HG03064 (cell line): ENCODE measurements at regions not wholly inside any gene's neighbourhood (a gene's known extent, or its start where the extent isn't known, plus 50 kb on each side); places are given as distances from the start of the nearest gene placed in this dataset.

Source experiments
- ATAC-seq: cut with Tn5 transposase; IDR thresholded peaks from one replicate; pipeline ENCODE4 v1.9.1; 2021; ENCODE audit warnings: low read depth; ENCODE audit not compliant: unreplicated experiment

- no peak for ATAC-seq
Observed at GRCh38 chr6:12575961-12576360, 140.6 kb upstream of the PHACTR1 start.

- no peak for ATAC-seq
Observed at GRCh38 chr6:12576389-12576788, 140.2 kb upstream of the PHACTR1 start.

GRCh38 chr6:12577124-12577850 is 139.3 kb upstream of the PHACTR1 start:
- ATAC-seq = no peak

- no peak for ATAC-seq
Observed at GRCh38 chr6:12578097-12578496, 138.5 kb upstream of the PHACTR1 start.

- no peak for ATAC-seq
Observed at GRCh38 chr6:12578751-12579150, 137.8 kb upstream of the PHACTR1 start.

- ATAC-seq = no peak
Observed at GRCh38 chr6:12580290-12580689, 136.3 kb upstream of the PHACTR1 start.

- no peak for ATAC-seq
Observed at GRCh38 chr6:12582421-12583110, 134.0 kb upstream of the PHACTR1 start.

GRCh38 chr6:12584631-12585405 is 131.7 kb upstream of the PHACTR1 start:
- ATAC-seq = no peak

- no peak for ATAC-seq
Observed at GRCh38 chr6:12585497-12585958, 131.0 kb upstream of the PHACTR1 start.

- no peak for ATAC-seq
Observed at GRCh38 chr6:12586721-12587480, 129.7 kb upstream of the PHACTR1 start.

GRCh38 chr6:12590901-12591300 is 125.7 kb upstream of the PHACTR1 start:
- no peak for ATAC-seq

GRCh38 chr6:12592634-12593033 is 123.9 kb upstream of the PHACTR1 start:
- no peak for ATAC-seq

GRCh38 chr6:12593771-12594529 is 122.6 kb upstream of the PHACTR1 start:
- ATAC-seq = no peak

GRCh38 chr6:12594530-12594893 is 122.1 kb upstream of the PHACTR1 start:
- no peak for ATAC-seq

GRCh38 chr6:12595161-12595811 is 121.3 kb upstream of the PHACTR1 start:
- no peak for ATAC-seq

GRCh38 chr6:12596731-12597130 is 119.8 kb upstream of the PHACTR1 start:
- ATAC-seq = no peak

- ATAC-seq = no peak
Observed at GRCh38 chr6:12598919-12599318, 117.6 kb upstream of the PHACTR1 start.

- ATAC-seq = no peak
Observed at GRCh38 chr6:12601881-12602280, 114.7 kb upstream of the PHACTR1 start.

GRCh38 chr6:12602342-12602741 is 114.2 kb upstream of the PHACTR1 start:
- no peak for ATAC-seq
